Body of pancreas (tissue), 4 donors: ENCODE measurements at regions not wholly inside any gene's neighbourhood (a gene's known extent, or its start where the extent isn't known, plus 50 kb on each side); places are given as distances from the start of the nearest gene placed in this dataset.

Source experiments
- CTCF ChIP-seq, 7 experiments: fragments of 450-650 bp in 4 of 7; fragments of 200-600 bp in 3 of 7; sonication (generic) in 3 of 7; IDR thresholded peaks; one replicate each; pipeline ENCODE4 v1.5.1; 2016 to 2019; ENCODE audit warnings: antibody characterized with exemption in 7 of 7
- POLR2A ChIP-seq, 3 donors: fragments of 450-650 bp; IDR thresholded peaks; one replicate each; pipeline ENCODE4 v1.6.1; 2016; ENCODE audit warnings: antibody characterized with exemption in 3 of 3, mild to moderate bottlenecking in 2 of 3

- TF ChIP-seq CTCF (IDR thresholded peaks at IDR 0.05): no peak
- TF ChIP-seq POLR2A (IDR thresholded peaks at IDR 0.05): no peak
Observed at GRCh38 chr3:1600700-1601418, 497.8 kb upstream of the CNTN4 start.
